IMR-90 (cell line): ENCODE measurements at regions not wholly inside any gene's neighbourhood (a gene's known extent, or its start where the extent isn't known, plus 50 kb on each side); places are given as distances from the start of the nearest gene placed in this dataset.

Experiments
- ATAC-seq: fragments of 200-7000 bp; cut with Tn5 transposase; 2 replicates; pipeline ENCODE4 v1.9.1; 2020; ENCODE audit warnings: low read depth, mild to moderate bottlenecking, moderate library complexity
- BruUV-seq: library from RNA; stranded (reverse); fragments of 400-500 nt; replicated peaks from 2 replicates; lab custom pipeline; 2021; lab: Mats Ljungman, UMichigan
- CTCF ChIA-PET: fragments of 300-600 bp; formaldehyde crosslinking; extraction: SDS; loops from one replicate; lab custom pipeline; 2021; ENCODE audit warnings: antibody characterized with exemption; lab: Yijun Ruan, JAX
- POLR2A ChIA-PET: fragments of 300-600 bp; sonication (Branson Sonifier 250); formaldehyde crosslinking; loops from one replicate; lab custom pipeline; 2022; ENCODE audit warnings: antibody characterized with exemption; ENCODE audit not compliant: unreplicated experiment; lab: Charles Lee
- DNase-seq: peaks from one replicate; pipeline ENCODE4 v3.0.0; 2013
- H2AFZ ChIP-seq: replicated peaks from 2 replicates; pipeline ENCODE3; 2013; ENCODE audit warnings: low read length, mild to moderate bottlenecking; ENCODE audit not compliant: poor library complexity
- H2AK5ac ChIP-seq: 2 replicates; pipeline ENCODE4 v1.6.1; 2013; ENCODE audit warnings: low read depth, low read length, inconsistent platforms
- H2AK9ac ChIP-seq: replicated peaks from 2 replicates; pipeline ENCODE3; 2013; ENCODE audit warnings: mild to moderate bottlenecking, low read depth, low read length, moderate library complexity; ENCODE audit not compliant: poor library complexity
- H2BK120ac ChIP-seq: 2 replicates; pipeline ENCODE4 v1.6.1; 2013; ENCODE audit warnings: low read depth, low read length, inconsistent platforms
- H2BK15ac ChIP-seq: 3 replicates; pipeline ENCODE4 v1.6.1; 2013; ENCODE audit warnings: low read depth, low read length, inconsistent platforms
- H2BK20ac ChIP-seq: 2 replicates; pipeline ENCODE4 v1.6.1; 2013; ENCODE audit warnings: low read depth, mild to moderate bottlenecking, inconsistent platforms, low read length, moderate library complexity
- H2BK5ac ChIP-seq: 2 replicates; pipeline ENCODE4 v1.6.1; 2013; ENCODE audit warnings: mild to moderate bottlenecking, low read depth, low read length, inconsistent platforms; ENCODE audit not compliant: poor library complexity, severe bottlenecking
- H3K14ac ChIP-seq: replicated peaks from 2 replicates; pipeline ENCODE4 v1.6.1; 2013; ENCODE audit warnings: low read depth, low read length, inconsistent platforms
- H3K18ac ChIP-seq: 2 replicates; pipeline ENCODE4 v1.6.1; 2013; ENCODE audit warnings: low read depth, low read length, control low read depth
- H3K23ac ChIP-seq: 2 replicates; pipeline ENCODE4 v1.6.1; 2013; ENCODE audit warnings: low read depth, low read length, inconsistent platforms
- H3K27ac ChIP-seq: 2 replicates; pipeline ENCODE4 v1.5.1; 2013; ENCODE audit warnings: mild to moderate bottlenecking, control low read depth, low read length; ENCODE audit not compliant: insufficient read depth
- H3K27me3 ChIP-seq: 2 replicates; pipeline ENCODE4 v1.6.1; 2013; ENCODE audit warnings: low read length; ENCODE audit not compliant: control insufficient read depth, insufficient read depth
- H3K36me3 ChIP-seq: 2 replicates; pipeline ENCODE4 v1.6.1; 2013; ENCODE audit warnings: low read length, mixed read lengths; ENCODE audit not compliant: control insufficient read depth, insufficient read depth
- H3K4ac ChIP-seq: 2 replicates; pipeline ENCODE4 v1.6.1; 2013; ENCODE audit warnings: low read depth, low read length, inconsistent platforms
- H3K4me1 ChIP-seq: 2 replicates; pipeline ENCODE4 v1.6.1; 2013; ENCODE audit warnings: low read length, mixed read lengths; ENCODE audit not compliant: control insufficient read depth, insufficient read depth
- H3K4me2 ChIP-seq: 2 replicates; pipeline ENCODE4 v1.6.1; 2013; ENCODE audit warnings: low read depth, mild to moderate bottlenecking, control low read depth, low read length, moderate library complexity
- H3K4me3 ChIP-seq: 2 replicates; pipeline ENCODE4 v1.5.1; 2013; ENCODE audit warnings: low read depth, mild to moderate bottlenecking, control low read depth, low read length, moderate library complexity; ENCODE audit not compliant: insufficient read depth
- H3K56ac ChIP-seq: 2 replicates; pipeline ENCODE4 v1.6.1; 2013; ENCODE audit warnings: low read length, inconsistent platforms; ENCODE audit not compliant: insufficient read depth; ENCODE audit errors: extremely low read depth
- H3K79me1 ChIP-seq, 2 experiments: 2 replicates each; pipeline ENCODE4 v1.6.1; 2013; ENCODE audit warnings: low read length in 2 of 2, inconsistent platforms in 1 of 2, low read depth in 1 of 2
- H3K9ac ChIP-seq: 2 replicates; pipeline ENCODE4 v1.6.1; 2013; ENCODE audit warnings: low read depth, low read length, control low read depth
- H3K9me1 ChIP-seq: 2 replicates; pipeline ENCODE4 v1.6.1; 2013; ENCODE audit warnings: low read length, inconsistent platforms; ENCODE audit not compliant: insufficient read depth
- H3K9me3 ChIP-seq: 2 replicates; pipeline ENCODE4 v1.6.1; 2013; ENCODE audit warnings: low read length; ENCODE audit not compliant: control insufficient read depth, insufficient read depth
- H4K20me1 ChIP-seq: 2 replicates; pipeline ENCODE4 v1.6.1; 2013; ENCODE audit warnings: low read length, inconsistent platforms; ENCODE audit not compliant: insufficient read depth
- H4K5ac ChIP-seq: 2 replicates; pipeline ENCODE4 v1.6.1; 2013; ENCODE audit warnings: mild to moderate bottlenecking, low read depth, low read length, control low read depth
- H4K8ac ChIP-seq, 2 experiments: 2 replicates each; pipeline ENCODE4 v1.6.1; 2013; ENCODE audit warnings: low read depth in 2 of 2, low read length in 2 of 2, control low read depth in 1 of 2, inconsistent platforms in 1 of 2
- H4K91ac ChIP-seq: 2 replicates; pipeline ENCODE4 v1.6.1; 2013; ENCODE audit warnings: low read depth, low read length, inconsistent platforms; ENCODE audit not compliant: insufficient read depth
- BHLHE40 ChIP-seq: fragments of 150-350 bp; IDR thresholded peaks from 2 replicates; pipeline ENCODE4 v1.6.1; 2016; ENCODE audit warnings: mild to moderate bottlenecking, low read depth, low read length
- CEBPB ChIP-seq: IDR thresholded peaks from 2 replicates; pipeline ENCODE4 v1.6.1; 2012; ENCODE audit warnings: low read depth, low read length, improper control_type of control experiment
- CHD1 ChIP-seq: IDR thresholded peaks from 2 replicates; pipeline ENCODE4 v1.6.1; 2012; ENCODE audit warnings: low read depth, low read length, improper control_type of control experiment
- CTCF ChIP-seq: conservative IDR thresholded peaks from 2 replicates; pipeline ENCODE4 v1.5.1; 2012; ENCODE audit warnings: mild to moderate bottlenecking, low read depth, low read length, improper control_type of control experiment
- ELK1 ChIP-seq: fragments of 150-350 bp; IDR thresholded peaks from 2 replicates; pipeline ENCODE4 v1.6.1; 2016; ENCODE audit warnings: low read depth, mild to moderate bottlenecking, low read length, moderate library complexity, borderline replicate concordance
- FOS ChIP-seq: fragments of 150-350 bp; IDR thresholded peaks from 2 replicates; pipeline ENCODE4 v1.6.1; 2016; ENCODE audit warnings: low read depth, low read length
- MAFK ChIP-seq: IDR thresholded peaks from 2 replicates; pipeline ENCODE4 v1.6.1; 2012; ENCODE audit warnings: low read depth, low read length, improper control_type of control experiment
- MAZ ChIP-seq: IDR thresholded peaks from 2 replicates; pipeline ENCODE4 v1.6.1; 2012; ENCODE audit warnings: low read depth, mild to moderate bottlenecking, low read length, improper control_type of control experiment, moderate library complexity, borderline replicate concordance
- MXI1 ChIP-seq: IDR thresholded peaks from 2 replicates; pipeline ENCODE4 v1.6.1; 2012; ENCODE audit warnings: low read depth, mild to moderate bottlenecking, low read length, moderate library complexity, borderline replicate concordance
- NFE2L2 ChIP-seq: fragments of 150-350 bp; IDR thresholded peaks from 2 replicates; pipeline ENCODE4 v1.6.1; 2016; ENCODE audit warnings: low read depth, mild to moderate bottlenecking, low read length
- POLR2A ChIP-seq: IDR thresholded peaks from 2 replicates; pipeline ENCODE4 v1.6.1; 2012; ENCODE audit warnings: mild to moderate bottlenecking, low read depth, low read length
- RAD21 ChIP-seq: IDR thresholded peaks from 2 replicates; pipeline ENCODE4 v1.6.1; 2012; ENCODE audit warnings: low read length, improper control_type of control experiment
- RCOR1 ChIP-seq: IDR thresholded peaks from 2 replicates; pipeline ENCODE4 v1.6.1; 2012; ENCODE audit warnings: mild to moderate bottlenecking, low read length, improper control_type of control experiment; ENCODE audit not compliant: insufficient replicate concordance
- RFX5 ChIP-seq: IDR thresholded peaks from 2 replicates; pipeline ENCODE4 v1.8.0; 2012; ENCODE audit warnings: low read depth, mild to moderate bottlenecking, low read length, moderate library complexity
- SMC3 ChIP-seq: fragments of 150-350 bp; IDR thresholded peaks from 2 replicates; pipeline ENCODE4 v1.6.1; 2016; ENCODE audit warnings: low read depth, mild to moderate bottlenecking, antibody characterized with exemption, low read length, moderate library complexity
- USF2 ChIP-seq: fragments of 150-350 bp; IDR thresholded peaks from 2 replicates; pipeline ENCODE4 v1.6.1; 2017; ENCODE audit warnings: mild to moderate bottlenecking, antibody characterized with exemption, low read length, low read depth
- WGBS, 2 experiments: methylation state at CpG; one replicate each; pipeline versions ENCODE4 v1.1.5 to v1.1.7; 2013; ENCODE audit warnings: missing lambda C conversion rate in 2 of 2; ENCODE audit not compliant: insufficient read length in 1 of 2; ENCODE audit errors: extremely low coverage in 2 of 2; 5-methylcytosine and 5-hydroxymethylcytosine counted together
- dilution Hi-C: fragments of 300-500 bp; cut with HindIII; formaldehyde crosslinking; loops from one replicate; pipeline ENCODE4 v1.14.3; 2018; ENCODE audit warnings: low sequenced_read_pairs; ENCODE audit not compliant: unreplicated experiment
- in situ Hi-C: fragments of 300-500 bp; cut with MboI; formaldehyde crosslinking; loops from 3 replicates; pipeline ENCODE4 v1.14.3; 2019; ENCODE audit warnings: low sequenced_read_pairs, inconsistent platforms, mixed read lengths
- intact Hi-C: fragments of 100-400 bp; cut with micrococcal nuclease; formaldehyde crosslinking; loops from 2 replicates; pipeline ENCODE4 v1.10.0; 2022

GRCh38 chr11:134730101-134730500, 318.1 kb upstream of the B3GAT1 start:
- no peaks in the 10 kb centered on the region for H3K9me1 ChIP-seq
- intact Hi-C loops (no loop called here), in situ Hi-C loops (no loop called here), dilution Hi-C loops (no loop called here)
- no peaks in the 10 kb centered on the region for H3K4me1 ChIP-seq
- DNase-seq (no peak), ATAC-seq (no peak)
- no peak overlapping the region for H3K9ac ChIP-seq
- no peak overlapping the region for H4K5ac ChIP-seq
- BruUV-seq, result no TSS peak
- no peak overlapping the region for H2BK120ac ChIP-seq
- H3K4me3 ChIP-seq, result no peak overlapping the region
- H4K8ac ChIP-seq, result no peak overlapping the region
- no peak overlapping the region for H4K91ac ChIP-seq
- no peak for TF ChIP-seq ELK1
- no peak for TF ChIP-seq BHLHE40
- TF ChIP-seq NFE2L2, result no peak
- no peak for TF ChIP-seq CEBPB
- TF ChIP-seq SMC3, result no peak
- no peak for TF ChIP-seq RAD21
- TF ChIP-seq CTCF, result no peak
- TF ChIP-seq MAZ, result no peak
- TF ChIP-seq FOS, result no peak
- TF ChIP-seq RCOR1, result no peak
- TF ChIP-seq MXI1, result no peak
- TF ChIP-seq MAFK, result no peak
- no peak for TF ChIP-seq POLR2A
- no peak for TF ChIP-seq USF2
- no peak for TF ChIP-seq RFX5
- TF ChIP-seq CHD1, result no peak
- WGBS, 2 experiments, result 33% methylated on average over 1 of the region's 4 CpGs; no CpG with 5 or more reads in 1 of the 2 experiments
- no peak overlapping the region for H2BK5ac ChIP-seq
- no peak overlapping the region for H2AFZ ChIP-seq
- no peak overlapping the region for H3K27ac ChIP-seq
- H3K18ac ChIP-seq, result no peak overlapping the region
- H2AK5ac ChIP-seq, result no peak overlapping the region
- no peaks in the 10 kb centered on the region for H3K79me1 ChIP-seq
- H3K27me3 ChIP-seq, result no peaks in the 10 kb centered on the region
- no peak overlapping the region for H3K14ac ChIP-seq
- no peak overlapping the region for H3K56ac ChIP-seq
- POLR2A ChIA-PET, result no interaction called here
- no peaks in the 10 kb centered on the region for H3K36me3 ChIP-seq
- no peak overlapping the region for H2AK9ac ChIP-seq
- H3K23ac ChIP-seq, result no peak overlapping the region
- no peak overlapping the region for H3K4me2 ChIP-seq
- H3K9me3 ChIP-seq, result peaks cover 42% of the 10 kb centered on the region
- CTCF ChIA-PET, result no interaction called here
- no peak overlapping the region for H3K4ac ChIP-seq
- no peak overlapping the region for H2BK15ac ChIP-seq
- no peaks in the 10 kb centered on the region for H4K20me1 ChIP-seq
- no peak overlapping the region for H2BK20ac ChIP-seq
